OCI-LY7 (cell line): ENCODE measurements at regions not wholly inside any gene's neighbourhood (a gene's known extent, or its start where the extent isn't known, plus 50 kb on each side); places are given as distances from the start of the nearest gene placed in this dataset.

Experiments used
- CTCF ChIP-seq: fragments of 200-600 bp; sonication (generic); conservative IDR thresholded peaks from 2 replicates; pipeline ENCODE4 v1.5.1; 2014; ENCODE audit warnings: mild to moderate bottlenecking, antibody characterized with exemption, low read length, moderate library complexity, mixed read lengths
- EZH2phosphoT487 ChIP-seq: fragments of 200-600 bp; sonication (generic); IDR thresholded peaks from 2 replicates; pipeline ENCODE4 v1.6.1; 2018; ENCODE audit warnings: low read depth, borderline replicate concordance, mild to moderate bottlenecking, mixed run types, antibody characterized with exemption, low read length, moderate library complexity, mixed read lengths

- TF ChIP-seq EZH2phosphoT487, result no peak
- TF ChIP-seq CTCF, result no peak
Measured at GRCh38 chr2:173831312-173832229, 133.6 kb downstream of the SP3 start.
